ENCODE measurements at regions not wholly inside any gene's neighbourhood (a gene's known extent, or its start where the extent isn't known, plus 50 kb on each side); places are given as distances from the start of the nearest gene placed in this dataset.

DNA sequence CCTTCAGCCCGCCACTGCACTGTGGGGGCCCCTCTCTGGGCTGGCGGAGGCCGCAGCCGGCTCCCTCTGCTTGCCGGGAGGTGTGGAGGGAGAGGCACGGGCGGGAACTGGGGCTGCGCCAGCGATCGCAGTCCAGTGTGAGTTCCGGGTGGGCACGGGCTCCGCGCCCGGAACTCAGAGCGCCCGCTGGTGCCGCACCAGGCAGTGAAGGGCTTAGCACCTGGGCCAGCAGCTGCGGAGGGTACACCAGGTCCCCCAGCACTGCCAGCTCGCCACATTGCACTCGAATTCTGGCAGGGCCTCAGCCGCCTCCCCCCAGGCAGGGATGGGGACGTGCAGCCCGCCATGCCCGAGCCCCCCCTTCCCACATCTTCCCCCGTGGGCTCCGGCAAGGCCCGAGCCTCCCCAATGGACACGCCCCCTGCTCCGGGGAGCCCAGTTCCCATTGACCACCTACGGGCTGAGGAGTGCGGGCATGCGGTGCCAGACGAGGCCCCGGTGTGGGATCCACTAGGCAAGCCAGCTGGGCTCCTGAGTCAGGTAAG is 135.9 kb upstream of the RFC3 start:
- TF ChIP-seq, protein P1, sequence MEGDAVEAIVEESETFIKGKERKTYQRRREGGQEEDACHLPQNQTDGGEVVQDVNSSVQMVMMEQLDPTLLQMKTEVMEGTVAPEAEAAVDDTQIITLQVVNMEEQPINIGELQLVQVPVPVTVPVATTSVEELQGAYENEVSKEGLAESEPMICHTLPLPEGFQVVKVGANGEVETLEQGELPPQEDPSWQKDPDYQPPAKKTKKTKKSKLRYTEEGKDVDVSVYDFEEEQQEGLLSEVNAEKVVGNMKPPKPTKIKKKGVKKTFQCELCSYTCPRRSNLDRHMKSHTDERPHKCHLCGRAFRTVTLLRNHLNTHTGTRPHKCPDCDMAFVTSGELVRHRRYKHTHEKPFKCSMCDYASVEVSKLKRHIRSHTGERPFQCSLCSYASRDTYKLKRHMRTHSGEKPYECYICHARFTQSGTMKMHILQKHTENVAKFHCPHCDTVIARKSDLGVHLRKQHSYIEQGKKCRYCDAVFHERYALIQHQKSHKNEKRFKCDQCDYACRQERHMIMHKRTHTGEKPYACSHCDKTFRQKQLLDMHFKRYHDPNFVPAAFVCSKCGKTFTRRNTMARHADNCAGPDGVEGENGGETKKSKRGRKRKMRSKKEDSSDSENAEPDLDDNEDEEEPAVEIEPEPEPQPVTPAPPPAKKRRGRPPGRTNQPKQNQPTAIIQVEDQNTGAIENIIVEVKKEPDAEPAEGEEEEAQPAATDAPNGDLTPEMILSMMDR (IDR thresholded peaks at IDR 0.05 in 2 of 3, conservative IDR thresholded peaks at IDR 0.05 in 1 of 3; ENCODE audit: control insufficient read depth in 2 of 3, extremely low read depth in 1 of 3, insufficient read depth in 1 of 3, low read depth in 3 of 3, low read length in 3 of 3), result no peak
- TF ChIP-seq CREB1 (IDR thresholded peaks at IDR 0.05; ENCODE audit: low read depth), result no peak
- TF ChIP-seq, protein P2, sequence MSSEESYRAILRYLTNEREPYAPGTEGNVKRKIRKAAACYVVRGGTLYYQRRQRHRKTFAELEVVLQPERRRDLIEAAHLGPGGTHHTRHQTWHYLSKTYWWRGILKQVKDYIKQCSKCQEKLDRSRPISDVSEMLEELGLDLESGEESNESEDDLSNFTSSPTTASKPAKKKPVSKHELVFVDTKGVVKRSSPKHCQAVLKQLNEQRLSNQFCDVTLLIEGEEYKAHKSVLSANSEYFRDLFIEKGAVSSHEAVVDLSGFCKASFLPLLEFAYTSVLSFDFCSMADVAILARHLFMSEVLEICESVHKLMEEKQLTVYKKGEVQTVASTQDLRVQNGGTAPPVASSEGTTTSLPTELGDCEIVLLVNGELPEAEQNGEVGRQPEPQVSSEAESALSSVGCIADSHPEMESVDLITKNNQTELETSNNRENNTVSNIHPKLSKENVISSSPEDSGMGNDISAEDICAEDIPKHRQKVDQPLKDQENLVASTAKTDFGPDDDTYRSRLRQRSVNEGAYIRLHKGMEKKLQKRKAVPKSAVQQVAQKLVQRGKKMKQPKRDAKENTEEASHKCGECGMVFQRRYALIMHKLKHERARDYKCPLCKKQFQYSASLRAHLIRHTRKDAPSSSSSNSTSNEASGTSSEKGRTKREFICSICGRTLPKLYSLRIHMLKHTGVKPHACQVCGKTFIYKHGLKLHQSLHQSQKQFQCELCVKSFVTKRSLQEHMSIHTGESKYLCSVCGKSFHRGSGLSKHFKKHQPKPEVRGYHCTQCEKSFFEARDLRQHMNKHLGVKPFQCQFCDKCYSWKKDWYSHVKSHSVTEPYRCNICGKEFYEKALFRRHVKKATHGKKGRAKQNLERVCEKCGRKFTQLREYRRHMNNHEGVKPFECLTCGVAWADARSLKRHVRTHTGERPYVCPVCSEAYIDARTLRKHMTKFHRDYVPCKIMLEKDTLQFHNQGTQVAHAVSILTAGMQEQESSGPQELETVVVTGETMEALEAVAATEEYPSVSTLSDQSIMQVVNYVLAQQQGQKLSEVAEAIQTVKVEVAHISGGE (CRISPR knock-in tag; IDR thresholded peaks at IDR 0.05), result no peak
- TF ChIP-seq, protein P3, sequence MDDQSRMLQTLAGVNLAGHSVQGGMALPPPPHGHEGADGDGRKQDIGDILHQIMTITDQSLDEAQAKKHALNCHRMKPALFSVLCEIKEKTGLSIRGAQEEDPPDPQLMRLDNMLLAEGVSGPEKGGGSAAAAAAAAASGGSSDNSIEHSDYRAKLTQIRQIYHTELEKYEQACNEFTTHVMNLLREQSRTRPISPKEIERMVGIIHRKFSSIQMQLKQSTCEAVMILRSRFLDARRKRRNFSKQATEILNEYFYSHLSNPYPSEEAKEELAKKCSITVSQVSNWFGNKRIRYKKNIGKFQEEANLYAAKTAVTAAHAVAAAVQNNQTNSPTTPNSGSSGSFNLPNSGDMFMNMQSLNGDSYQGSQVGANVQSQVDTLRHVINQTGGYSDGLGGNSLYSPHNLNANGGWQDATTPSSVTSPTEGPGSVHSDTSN (IDR thresholded peaks at IDR 0.05; ENCODE audit: insufficient replicate concordance, low read depth, low read length), result no peak
- TF ChIP-seq CBX3 (IDR thresholded peaks at IDR 0.05; ENCODE audit: borderline replicate concordance, low read depth), result no peak

Data from GM12878 (cell line).